Neural cell (in vitro differentiated cells): ENCODE measurements at regions not wholly inside any gene's neighbourhood (a gene's known extent, or its start where the extent isn't known, plus 50 kb on each side); places are given as distances from the start of the nearest gene placed in this dataset.

ENCODE experiments used
- H2AFZ ChIP-seq: fragments of 200-600, 300-800 bp; sonication (generic), shearing (Covaris generic); 2 replicates; pipeline ENCODE4 v1.6.0; 2014; ENCODE audit warnings: low read depth, mild to moderate bottlenecking, antibody characterized with exemption, low read length, moderate library complexity
- H3F3A ChIP-seq: fragments of 200-600 bp; shearing (Covaris generic); 2 replicates; pipeline ENCODE4 v1.6.1; 2016; ENCODE audit warnings: mild to moderate bottlenecking, moderate library complexity, mixed read lengths, antibody characterized with exemption, low read length; ENCODE audit not compliant: insufficient read depth, poor library complexity, severe bottlenecking
- H3K27ac ChIP-seq: fragments of 200-600, 300-800 bp; sonication (generic), shearing (Covaris generic); 2 replicates; pipeline ENCODE4 v1.5.1; 2014; ENCODE audit warnings: mild to moderate bottlenecking, low read length, moderate library complexity
- H3K27me3 ChIP-seq: fragments of 300-800, 200-600 bp; sonication (generic), shearing (Covaris generic); 2 replicates; pipeline ENCODE4 v1.6.0; 2014; ENCODE audit warnings: mild to moderate bottlenecking, low read depth, low read length, moderate library complexity; ENCODE audit not compliant: insufficient read depth
- H3K36me3 ChIP-seq: fragments of 300-800, 200-600 bp; sonication (generic), shearing (Covaris generic); 2 replicates; pipeline ENCODE4 v1.5.1; 2014; ENCODE audit warnings: mild to moderate bottlenecking, antibody characterized with exemption, low read length, moderate library complexity; ENCODE audit not compliant: insufficient read depth
- H3K4me2 ChIP-seq: fragments of 300-800, 200-600 bp; sonication (generic), shearing (Covaris generic); 2 replicates; pipeline ENCODE4 v1.6.0; 2014; ENCODE audit warnings: mild to moderate bottlenecking, low read length
- H3K4me3 ChIP-seq: fragments of 300-800, 200-600 bp; sonication (generic), shearing (Covaris generic); 2 replicates; pipeline ENCODE4 v1.5.1; 2014; ENCODE audit warnings: mild to moderate bottlenecking, low read length, moderate library complexity
- H3K79me2 ChIP-seq: fragments of 200-600 bp; shearing (Covaris generic); replicated peaks from 2 replicates; pipeline ENCODE4 v1.6.0; 2014; ENCODE audit warnings: mild to moderate bottlenecking, low read length, moderate library complexity; ENCODE audit not compliant: insufficient read depth
- H3K9ac ChIP-seq: fragments of 300-800, 200-600 bp; sonication (generic), shearing (Covaris generic); 2 replicates; pipeline ENCODE4 v1.6.1; 2016; ENCODE audit warnings: mild to moderate bottlenecking, low read length, mixed read lengths
- H3K9me2 ChIP-seq: fragments of 200-600 bp; shearing (Covaris generic); 2 replicates; pipeline ENCODE4 v1.6.1; 2016; ENCODE audit warnings: mild to moderate bottlenecking, low read length, mixed read lengths; ENCODE audit not compliant: insufficient read depth
- H3K9me3 ChIP-seq: fragments of 200-600, 300-800 bp; sonication (generic), shearing (Covaris generic); 2 replicates; pipeline ENCODE4 v1.6.1; 2016; ENCODE audit warnings: mild to moderate bottlenecking, mixed run types, low read length, moderate library complexity, mixed read lengths
- H4K20me1 ChIP-seq: fragments of 200-600 bp; shearing (Covaris generic); 2 replicates; pipeline ENCODE4 v1.6.1; 2016; ENCODE audit warnings: mild to moderate bottlenecking, mixed run types; ENCODE audit not compliant: insufficient read depth
- CTCF ChIP-seq: fragments of 450-650 bp; IDR thresholded peaks from 2 replicates; pipeline ENCODE4 v1.5.1; 2014; ENCODE audit warnings: antibody characterized with exemption, mild to moderate bottlenecking, moderate library complexity; ENCODE audit not compliant: poor library complexity, severe bottlenecking
- EP300 ChIP-seq: fragments of 450-650 bp; conservative IDR thresholded peaks from 2 replicates; pipeline ENCODE4 v1.6.1; 2014; ENCODE audit warnings: antibody characterized with exemption, mild to moderate bottlenecking, moderate library complexity; ENCODE audit not compliant: poor library complexity, severe bottlenecking
- EZH2 ChIP-seq: fragments of 200-600, 300-800 bp; shearing (Covaris generic), sonication (generic); IDR thresholded peaks from 2 replicates; pipeline ENCODE4 v1.6.1; 2014; ENCODE audit warnings: antibody characterized with exemption, low read length, borderline replicate concordance, mild to moderate bottlenecking; ENCODE audit not compliant: insufficient read depth, poor library complexity, severe bottlenecking
- MXI1 ChIP-seq: fragments of 450-650 bp; conservative IDR thresholded peaks from 2 replicates; pipeline ENCODE4 v1.6.1; 2014; ENCODE audit warnings: antibody characterized with exemption, mild to moderate bottlenecking; ENCODE audit not compliant: poor library complexity, severe bottlenecking
- POLR2AphosphoS5 ChIP-seq: IDR thresholded peaks from 2 replicates; pipeline ENCODE4 v1.6.1; 2012
- RAD21 ChIP-seq: fragments of 450-650 bp; conservative IDR thresholded peaks from 2 replicates; pipeline ENCODE4 v1.6.1; 2014; ENCODE audit warnings: antibody characterized with exemption, mild to moderate bottlenecking, moderate library complexity
- SMC3 ChIP-seq: fragments of 450-650 bp; conservative IDR thresholded peaks from 2 replicates; pipeline ENCODE4 v1.6.1; 2014; ENCODE audit warnings: antibody characterized with exemption, mild to moderate bottlenecking, moderate library complexity; ENCODE audit not compliant: poor library complexity
- TAF1 ChIP-seq: IDR thresholded peaks from 2 replicates; pipeline ENCODE4 v1.6.1; 2012; ENCODE audit warnings: low read depth
- TF ChIP-seq, protein P1 (sequence below): IDR thresholded peaks from 2 replicates; pipeline ENCODE4 v1.6.1; 2012; ENCODE audit warnings: borderline replicate concordance

- Histone ChIP-seq H2AFZ (no peak overlapping the region), H4K20me1 (no peaks in the 10 kb centered on the region), H3F3A (no peaks in the 10 kb centered on the region), H3K79me2 (no peaks in the 10 kb centered on the region), H3K9me3 (no peaks in the 10 kb centered on the region), H3K9ac (no peak overlapping the region), H3K27ac (no peak overlapping the region), H3K4me3 (no peak overlapping the region), H3K36me3 (no peaks in the 10 kb centered on the region), H3K9me2 (no peaks in the 10 kb centered on the region), H3K4me2 (no peak overlapping the region), H3K27me3 (no peaks in the 10 kb centered on the region)
- TF ChIP-seq, protein P1, sequence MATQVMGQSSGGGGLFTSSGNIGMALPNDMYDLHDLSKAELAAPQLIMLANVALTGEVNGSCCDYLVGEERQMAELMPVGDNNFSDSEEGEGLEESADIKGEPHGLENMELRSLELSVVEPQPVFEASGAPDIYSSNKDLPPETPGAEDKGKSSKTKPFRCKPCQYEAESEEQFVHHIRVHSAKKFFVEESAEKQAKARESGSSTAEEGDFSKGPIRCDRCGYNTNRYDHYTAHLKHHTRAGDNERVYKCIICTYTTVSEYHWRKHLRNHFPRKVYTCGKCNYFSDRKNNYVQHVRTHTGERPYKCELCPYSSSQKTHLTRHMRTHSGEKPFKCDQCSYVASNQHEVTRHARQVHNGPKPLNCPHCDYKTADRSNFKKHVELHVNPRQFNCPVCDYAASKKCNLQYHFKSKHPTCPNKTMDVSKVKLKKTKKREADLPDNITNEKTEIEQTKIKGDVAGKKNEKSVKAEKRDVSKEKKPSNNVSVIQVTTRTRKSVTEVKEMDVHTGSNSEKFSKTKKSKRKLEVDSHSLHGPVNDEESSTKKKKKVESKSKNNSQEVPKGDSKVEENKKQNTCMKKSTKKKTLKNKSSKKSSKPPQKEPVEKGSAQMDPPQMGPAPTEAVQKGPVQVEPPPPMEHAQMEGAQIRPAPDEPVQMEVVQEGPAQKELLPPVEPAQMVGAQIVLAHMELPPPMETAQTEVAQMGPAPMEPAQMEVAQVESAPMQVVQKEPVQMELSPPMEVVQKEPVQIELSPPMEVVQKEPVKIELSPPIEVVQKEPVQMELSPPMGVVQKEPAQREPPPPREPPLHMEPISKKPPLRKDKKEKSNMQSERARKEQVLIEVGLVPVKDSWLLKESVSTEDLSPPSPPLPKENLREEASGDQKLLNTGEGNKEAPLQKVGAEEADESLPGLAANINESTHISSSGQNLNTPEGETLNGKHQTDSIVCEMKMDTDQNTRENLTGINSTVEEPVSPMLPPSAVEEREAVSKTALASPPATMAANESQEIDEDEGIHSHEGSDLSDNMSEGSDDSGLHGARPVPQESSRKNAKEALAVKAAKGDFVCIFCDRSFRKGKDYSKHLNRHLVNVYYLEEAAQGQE: no peak
- TF ChIP-seq MXI1: no peak
- TF ChIP-seq CTCF: no peak
- TF ChIP-seq POLR2AphosphoS5: no peak
- TF ChIP-seq TAF1: no peak
- TF ChIP-seq EP300: no peak
- TF ChIP-seq EZH2: no peak
- TF ChIP-seq RAD21: no peak
- no peak for TF ChIP-seq SMC3
Observed at GRCh38 chr3:72081471-72082185, 296.7 kb upstream of the PROK2 start.

DNA sequence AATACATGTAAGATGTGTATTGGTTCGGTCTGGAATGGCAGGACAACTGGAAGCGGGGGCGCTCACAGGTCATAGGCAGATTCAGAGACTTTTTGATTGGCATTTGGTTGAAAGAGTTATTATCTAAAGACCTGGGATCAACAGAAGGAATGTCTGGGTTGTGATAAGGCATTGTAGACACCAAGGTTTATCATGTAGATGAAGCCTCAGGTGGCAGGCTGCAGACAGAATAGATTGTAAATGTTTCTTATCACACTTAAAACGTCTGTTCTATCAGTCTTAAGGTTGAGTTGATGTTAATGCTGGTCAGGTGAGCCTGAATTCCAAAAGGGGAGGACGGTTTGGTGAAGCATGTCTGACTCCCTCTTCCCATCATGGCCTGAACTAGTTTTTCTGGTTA is 295.9 kb upstream of the PROK2 start:
- Histone ChIP-seq H4K20me1 (no peaks in the 10 kb centered on the region), H3K9ac (no peak overlapping the region), H3K27ac (no peak overlapping the region), H3K4me3 (no peak overlapping the region), H2AFZ (no peak overlapping the region), H3K36me3 (no peaks in the 10 kb centered on the region), H3F3A (no peaks in the 10 kb centered on the region), H3K79me2 (no peaks in the 10 kb centered on the region), H3K9me2 (no peaks in the 10 kb centered on the region), H3K4me2 (no peak overlapping the region), H3K27me3 (no peaks in the 10 kb centered on the region), H3K9me3 (no peaks in the 10 kb centered on the region)
- TF ChIP-seq POLR2AphosphoS5: no peak
- TF ChIP-seq EZH2: no peak
- no peak for TF ChIP-seq RAD21
- no peak for TF ChIP-seq SMC3
- TF ChIP-seq MXI1: no peak
- no peak for TF ChIP-seq TAF1
- TF ChIP-seq CTCF: no peak
- TF ChIP-seq, protein P1: no peak
- TF ChIP-seq EP300: no peak
